ENCODE measurements at regions not wholly inside any gene's neighbourhood (a gene's known extent, or its start where the extent isn't known, plus 50 kb on each side); places are given as distances from the start of the nearest gene placed in this dataset.

- Mint-ChIP-seq H3K27ac (peak overlapping the region in 2 of 3 experiments; percentile 80 to 82), H3K4me3 (no peak overlapping the region), H3K36me3 (ENCODE audit: low read depth) (no peaks in the 10 kb centered on the region), H3K27me3 (ENCODE audit: low read depth) (peaks cover 3% of the 10 kb centered on the region), H3K9me3 (no peaks in the 10 kb centered on the region), H3K4me1 (peaks cover 70% of the 10 kb centered on the region)
- TF ChIP-seq CTCF (IDR thresholded peaks at IDR 0.05; ENCODE audit: unreplicated experiment in 3 of 3): peak; percentile 23 to 44 (median 44)
Observed at GRCh38 chr5:53425687-53426511, 54.5 kb upstream of the FST start.

GRCh38 chr5:53426512-53426830 is 54.0 kb upstream of the FST start:
- no peak for TF ChIP-seq CTCF (IDR thresholded peaks at IDR 0.05; ENCODE audit: unreplicated experiment in 3 of 3)
- no peaks in the 10 kb centered on the region for H3K9me3 Mint-ChIP-seq
- H3K4me3 Mint-ChIP-seq: no peak overlapping the region
- no peaks in the 10 kb centered on the region for H3K36me3 Mint-ChIP-seq (ENCODE audit: low read depth)
- peaks cover 1% of the 10 kb centered on the region for H3K27me3 Mint-ChIP-seq (ENCODE audit: low read depth)
- H3K4me1 Mint-ChIP-seq: peaks cover 67% of the 10 kb centered on the region
- H3K27ac Mint-ChIP-seq: peak overlapping the region; percentile 0 to 82 (median 53)

- Mint-ChIP-seq H3K9me3 (no peaks in the 10 kb centered on the region), H3K27ac (peak overlapping the region; percentile 0 to 82 (median 53)), H3K4me3 (no peak overlapping the region), H3K36me3 (ENCODE audit: low read depth) (no peaks in the 10 kb centered on the region), H3K4me1 (peaks cover 66% of the 10 kb centered on the region), H3K27me3 (ENCODE audit: low read depth) (no peaks in the 10 kb centered on the region)
- TF ChIP-seq CTCF (IDR thresholded peaks at IDR 0.05; ENCODE audit: unreplicated experiment in 3 of 3): no peak
Observed at GRCh38 chr5:53426878-53427277, 53.6 kb upstream of the FST start.

GRCh38 chr5:53427965-53428364 is 52.5 kb upstream of the FST start:
- H3K4me3 Mint-ChIP-seq: no peak overlapping the region
- no peaks in the 10 kb centered on the region for H3K27me3 Mint-ChIP-seq (ENCODE audit: low read depth)
- no peak for TF ChIP-seq CTCF (IDR thresholded peaks at IDR 0.05; ENCODE audit: unreplicated experiment in 3 of 3)
- no peak overlapping the region for H3K27ac Mint-ChIP-seq
- H3K9me3 Mint-ChIP-seq: no peaks in the 10 kb centered on the region
- H3K4me1 Mint-ChIP-seq: peaks cover 66% of the 10 kb centered on the region
- H3K36me3 Mint-ChIP-seq (ENCODE audit: low read depth): no peaks in the 10 kb centered on the region

- no peak overlapping the region for H3K27ac Mint-ChIP-seq
- peaks cover 62% of the 10 kb centered on the region for H3K4me1 Mint-ChIP-seq
- no peaks in the 10 kb centered on the region for H3K9me3 Mint-ChIP-seq
- H3K4me3 Mint-ChIP-seq: no peak overlapping the region
- TF ChIP-seq CTCF (IDR thresholded peaks at IDR 0.05; ENCODE audit: unreplicated experiment in 3 of 3): no peak
- H3K27me3 Mint-ChIP-seq (ENCODE audit: low read depth): no peaks in the 10 kb centered on the region
- H3K36me3 Mint-ChIP-seq (ENCODE audit: low read depth): no peaks in the 10 kb centered on the region
Observed at GRCh38 chr5:53429706-53430105, 50.7 kb upstream of the FST start.

All from nephron (organoid).